Astrocyte (in vitro differentiated cells and primary cell): ENCODE measurements at regions not wholly inside any gene's neighbourhood (a gene's known extent, or its start where the extent isn't known, plus 50 kb on each side); places are given as distances from the start of the nearest gene placed in this dataset.
"Not testable (repeated sequence)": the region's sequence is repeated elsewhere in the genome, so short reads cannot be mapped to it uniquely, and the experiment has no call there.

ENCODE experiments used
- DNase-seq: peaks from one replicate; pipeline ENCODE4 v3.0.0-alpha.2; 2010; ENCODE audit warnings: low read depth
- FAIRE-seq: peaks from 2 replicates; lab custom pipeline; 2011; peaks lifted over from hg19 to GRCh38; lab: Jason Lieb, UNC
- H2AFZ ChIP-seq: 2 replicates; pipeline ENCODE4 v1.6.0; 2012; ENCODE audit warnings: low read depth, low read length, inconsistent platforms
- H3K27ac ChIP-seq: 2 replicates; pipeline ENCODE4 v1.5.1; 2011; ENCODE audit warnings: low read depth, low read length, inconsistent platforms
- H3K27me3 ChIP-seq: 2 replicates; pipeline ENCODE4 v1.6.0; 2011; ENCODE audit warnings: low read length, inconsistent platforms; ENCODE audit not compliant: insufficient read depth
- H3K36me3 ChIP-seq: 2 replicates; pipeline ENCODE4 v1.5.1; 2011; ENCODE audit warnings: low read length, inconsistent platforms; ENCODE audit not compliant: insufficient read depth
- H3K4me1 ChIP-seq: 2 replicates; pipeline ENCODE4 v1.5.1; 2011; ENCODE audit warnings: low read length, inconsistent platforms; ENCODE audit not compliant: insufficient read depth
- H3K4me2 ChIP-seq: 2 replicates; pipeline ENCODE4 v1.6.0; 2012; ENCODE audit warnings: low read length, inconsistent platforms
- H3K4me3 ChIP-seq: 2 replicates; pipeline ENCODE4 v1.5.1; 2011; ENCODE audit warnings: low read depth, mild to moderate bottlenecking, low read length, inconsistent platforms; ENCODE audit not compliant: insufficient read depth
- H3K79me2 ChIP-seq: 2 replicates; pipeline ENCODE4 v1.6.0; 2012; ENCODE audit warnings: mild to moderate bottlenecking, low read length, inconsistent platforms; ENCODE audit not compliant: insufficient read depth
- H3K9ac ChIP-seq: 2 replicates; pipeline ENCODE4 v1.6.0; 2012; ENCODE audit warnings: mild to moderate bottlenecking, low read length, inconsistent platforms
- H3K9me3 ChIP-seq: 2 replicates; pipeline ENCODE4 v1.5.1; 2012; ENCODE audit warnings: low read depth, mild to moderate bottlenecking, low read length, inconsistent platforms; ENCODE audit not compliant: insufficient read depth
- H4K20me1 ChIP-seq: 2 replicates; pipeline ENCODE4 v1.6.0; 2012; ENCODE audit warnings: low read length, inconsistent platforms; ENCODE audit not compliant: insufficient read depth
- H3K27ac Mint-ChIP-seq: one replicate; pipeline ENCODE4 v1.8.0; 2021; ENCODE audit warnings: mild to moderate bottlenecking, mixed read lengths; ENCODE audit not compliant: unreplicated experiment
- H3K27me3 Mint-ChIP-seq: one replicate; pipeline ENCODE4 v1.8.0; 2021; ENCODE audit warnings: low read depth, mixed read lengths; ENCODE audit not compliant: unreplicated experiment
- H3K36me3 Mint-ChIP-seq: one replicate; pipeline ENCODE4 v1.8.0; 2021; ENCODE audit warnings: low read depth, mixed read lengths; ENCODE audit not compliant: unreplicated experiment
- H3K4me1 Mint-ChIP-seq: one replicate; pipeline ENCODE4 v1.8.0; 2021; ENCODE audit warnings: low read depth, mixed read lengths; ENCODE audit not compliant: unreplicated experiment
- H3K4me3 Mint-ChIP-seq: one replicate; pipeline ENCODE4 v1.8.0; 2021; ENCODE audit warnings: mild to moderate bottlenecking, moderate library complexity, mixed read lengths; ENCODE audit not compliant: unreplicated experiment
- H3K9me3 Mint-ChIP-seq: one replicate; pipeline ENCODE4 v1.8.0; 2021; ENCODE audit warnings: mild to moderate bottlenecking, mixed read lengths; ENCODE audit not compliant: unreplicated experiment
- CTCF ChIP-seq: IDR thresholded peaks from 2 replicates; pipeline ENCODE4 v1.5.1; 2011; ENCODE audit warnings: low read depth, mild to moderate bottlenecking, inconsistent platforms, low read length, moderate library complexity; ENCODE audit not compliant: insufficient read depth
- EZH2 ChIP-seq: IDR thresholded peaks from 2 replicates; pipeline ENCODE4 v1.6.1; 2012; ENCODE audit warnings: mild to moderate bottlenecking, low read length, inconsistent platforms; ENCODE audit not compliant: insufficient read depth

- Histone ChIP-seq H2AFZ (no peak overlapping the region), H3K79me2 (no peaks in the 10 kb centered on the region), H3K27me3 (no peaks in the 10 kb centered on the region), H3K27ac (no peak overlapping the region), H4K20me1 (no peaks in the 10 kb centered on the region), H3K36me3 (no peaks in the 10 kb centered on the region), H3K9ac (no peak overlapping the region), H3K4me2 (no peak overlapping the region), H3K4me1 (no peaks in the 10 kb centered on the region), H3K4me3 (no peak overlapping the region), H3K9me3 (no peaks in the 10 kb centered on the region)
- no peak overlapping the region for H3K27ac Mint-ChIP-seq
- DNase-seq (no peak), FAIRE-seq (no peak)
- no peak overlapping the region for H3K4me3 Mint-ChIP-seq
- H3K9me3 Mint-ChIP-seq = peaks cover 3% of the 10 kb centered on the region
- no peaks in the 10 kb centered on the region for H3K4me1 Mint-ChIP-seq
- no peaks in the 10 kb centered on the region for H3K36me3 Mint-ChIP-seq
- no peaks in the 10 kb centered on the region for H3K27me3 Mint-ChIP-seq
- no peak for TF ChIP-seq CTCF
- TF ChIP-seq EZH2 = no peak
These were observed 155.4 kb upstream of the SLC35G4 start for GRCh38 chr18:11454040-11454439.

GRCh38 chr18:11444169-11444568 lies 165.2 kb upstream of the SLC35G4 start:
- not testable (repeated sequence) for H3K36me3 ChIP-seq, DNase-seq, H3K4me3 Mint-ChIP-seq, FAIRE-seq, H3K27me3 Mint-ChIP-seq, H3K9me3 Mint-ChIP-seq, H3K36me3 Mint-ChIP-seq, H3K79me2 ChIP-seq, H3K4me1 Mint-ChIP-seq, H3K9ac ChIP-seq, H4K20me1 ChIP-seq, H3K4me3 ChIP-seq, H3K27me3 ChIP-seq, H3K9me3 ChIP-seq, H3K4me2 ChIP-seq, H3K4me1 ChIP-seq, H3K27ac Mint-ChIP-seq, H2AFZ ChIP-seq, H3K27ac ChIP-seq

- Mint-ChIP-seq H3K4me1 (no peaks in the 10 kb centered on the region), H3K9me3 (no peaks in the 10 kb centered on the region), H3K4me3 (no peak overlapping the region), H3K27ac (no peak overlapping the region), H3K27me3 (no peaks in the 10 kb centered on the region), H3K36me3 (no peaks in the 10 kb centered on the region)
- Histone ChIP-seq H4K20me1 (no peaks in the 10 kb centered on the region), H3K4me2 (no peak overlapping the region), H3K27me3 (no peaks in the 10 kb centered on the region), H3K4me1 (no peaks in the 10 kb centered on the region), H3K9ac (no peak overlapping the region), H3K79me2 (no peaks in the 10 kb centered on the region), H3K9me3 (no peaks in the 10 kb centered on the region), H3K4me3 (no peak overlapping the region), H3K27ac (no peak overlapping the region), H2AFZ (no peak overlapping the region), H3K36me3 (no peaks in the 10 kb centered on the region)
- TF ChIP-seq CTCF (no peak), EZH2 (no peak)
- FAIRE-seq (no peak), DNase-seq (no peak)
These were observed 172.3 kb upstream of the SLC35G4 start for GRCh38 chr18:11437046-11437445.
